ENCODE measurements at regions not wholly inside any gene's neighbourhood (a gene's known extent, or its start where the extent isn't known, plus 50 kb on each side); places are given as distances from the start of the nearest gene placed in this dataset.

DNA sequence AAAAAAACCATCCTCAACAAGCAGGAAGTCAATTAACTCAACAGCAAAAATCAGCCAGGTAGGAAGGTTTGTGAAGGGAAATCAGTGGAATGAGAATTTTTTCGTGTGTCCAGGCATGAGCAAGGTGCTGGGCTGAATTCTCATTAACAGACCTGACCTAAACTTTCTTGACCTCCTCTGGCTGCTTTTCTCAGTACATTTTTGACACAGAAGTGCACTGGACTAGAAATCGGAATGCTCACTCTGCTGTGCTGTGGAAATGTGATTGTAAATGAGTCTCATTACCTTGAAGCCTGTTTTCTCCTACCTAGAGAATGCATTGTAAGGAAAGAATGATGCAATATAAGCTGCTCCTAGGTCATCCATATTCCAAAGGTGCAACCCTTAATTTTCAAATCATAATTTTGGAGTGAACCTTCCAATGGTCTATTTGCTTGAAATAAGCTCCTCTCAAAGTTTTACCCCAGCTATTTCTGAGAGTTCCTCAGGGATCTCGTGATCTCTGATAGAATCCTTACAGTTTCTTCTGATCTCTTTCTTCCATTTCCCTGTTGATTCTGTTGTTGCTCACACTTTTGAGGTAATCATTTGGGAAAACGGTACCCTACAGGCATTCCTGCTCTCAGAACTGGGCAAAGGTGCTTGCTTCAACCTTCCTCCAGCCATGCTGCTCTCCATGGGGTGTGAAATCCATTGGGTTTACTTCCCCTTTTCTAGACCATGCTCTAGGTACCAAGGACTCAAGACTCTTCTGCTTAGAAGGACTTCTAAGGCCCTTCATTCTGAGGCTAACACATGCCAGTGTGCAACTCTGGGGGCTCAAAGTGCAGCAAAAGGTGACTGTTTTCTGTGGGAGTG lies 104.9 kb upstream of the ITPRID2 start (continued):
- TF ChIP-seq, protein P1, sequence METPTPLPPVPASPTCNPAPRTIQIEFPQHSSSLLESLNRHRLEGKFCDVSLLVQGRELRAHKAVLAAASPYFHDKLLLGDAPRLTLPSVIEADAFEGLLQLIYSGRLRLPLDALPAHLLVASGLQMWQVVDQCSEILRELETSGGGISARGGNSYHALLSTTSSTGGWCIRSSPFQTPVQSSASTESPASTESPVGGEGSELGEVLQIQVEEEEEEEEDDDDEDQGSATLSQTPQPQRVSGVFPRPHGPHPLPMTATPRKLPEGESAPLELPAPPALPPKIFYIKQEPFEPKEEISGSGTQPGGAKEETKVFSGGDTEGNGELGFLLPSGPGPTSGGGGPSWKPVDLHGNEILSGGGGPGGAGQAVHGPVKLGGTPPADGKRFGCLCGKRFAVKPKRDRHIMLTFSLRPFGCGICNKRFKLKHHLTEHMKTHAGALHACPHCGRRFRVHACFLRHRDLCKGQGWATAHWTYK (CRISPR knock-in tag; IDR thresholded peaks at IDR 0.05) = peak; percentile 51; the same call in 1 of the 2 replicates
- TF ChIP-seq GATAD2B (IDR thresholded peaks at IDR 0.05; ENCODE audit: borderline replicate concordance) (no peak), SREBF2 (CRISPR knock-in tag; IDR thresholded peaks at IDR 0.05) (no peak), MYNN (IDR thresholded peaks at IDR 0.05) (no peak), MYNN (CRISPR knock-in tag; IDR thresholded peaks at IDR 0.05) (no peak), ZNF695 (CRISPR knock-in tag; IDR thresholded peaks at IDR 0.05) (no peak), ZNF583 (CRISPR knock-in tag; IDR thresholded peaks at IDR 0.05) (0 out of 2 replicates have a peak, but pooled peaks have one; percentile 46)

DNA sequence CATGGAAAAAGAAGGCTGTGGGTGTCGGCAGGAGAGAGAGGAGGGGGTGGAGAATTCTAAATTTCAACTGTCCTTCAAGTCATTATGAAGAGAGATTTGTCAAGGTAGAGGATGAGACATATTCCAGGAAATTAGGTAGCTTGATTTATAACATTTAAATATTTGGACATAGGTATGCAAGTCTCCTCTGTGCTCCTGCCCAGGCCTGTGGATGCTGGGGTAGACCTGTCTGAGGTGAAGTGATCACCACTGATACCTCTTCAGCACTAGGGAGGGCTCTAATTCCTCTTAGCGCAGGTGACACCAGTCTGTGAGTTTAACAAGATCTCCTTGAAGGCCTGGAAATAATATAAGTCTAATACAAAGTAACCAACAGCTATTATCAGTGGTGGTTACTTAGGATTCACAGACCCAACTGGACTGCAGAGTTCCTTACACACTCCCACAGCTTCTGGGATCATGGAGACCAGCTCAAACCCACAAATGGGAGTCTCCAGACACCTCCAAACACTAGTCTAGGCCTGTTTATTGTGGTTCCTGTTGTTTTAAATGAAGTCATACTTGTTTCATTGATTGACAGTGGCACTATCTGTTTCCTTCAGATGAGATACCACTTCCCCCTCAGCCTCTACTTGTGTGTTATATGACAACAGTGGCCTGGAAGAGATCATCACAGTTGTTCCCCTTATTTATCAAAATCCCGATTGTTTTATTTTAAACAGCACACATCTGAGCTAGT lies 104.1 kb upstream of the ITPRID2 start:
- BruUV-seq (replicated peaks) = no TSS peak
- intact Hi-C loops (cut with micrococcal nuclease) = loop anchor here (10.0 kb wide), 1 partner anchor 1073 kb away; no protein-coding TSS in a partner anchor
- H3K27ac ChIP-seq (ENCODE audit: extremely low read depth, low read depth, low read length) = no peak overlapping the region
- 0 out of 2 replicates have a peak, but pooled peaks have one; percentile 7 for TF ChIP-seq HMG20B (CRISPR knock-in tag; IDR thresholded peaks at IDR 0.05)
- TF ChIP-seq JUND (IDR thresholded peaks at IDR 0.05; ENCODE audit: borderline replicate concordance, low read depth, low read length) = no peak; the same call in 1 of the 2 replicates
- TF ChIP-seq JUND (tag; IDR thresholded peaks at IDR 0.05; ENCODE audit: borderline replicate concordance, low read depth, low read length) = peak; percentile 27; the same call in 1 of the 3 replicates
- no peak for TF ChIP-seq ZBTB17 (CRISPR knock-in tag; IDR thresholded peaks at IDR 0.05)
- TF ChIP-seq ZNF589 (CRISPR knock-in tag; IDR thresholded peaks at IDR 0.05; ENCODE audit: low read depth) = no peak
- TF ChIP-seq MTA2 (IDR thresholded peaks at IDR 0.05; ENCODE audit: low read depth) = no peak
- peak; percentile 36; the same call in 1 of the 2 replicates for TF ChIP-seq ARID1B (IDR thresholded peaks at IDR 0.05)
- peak; percentile 54 for TF ChIP-seq MEIS2 (IDR thresholded peaks at IDR 0.05; ENCODE audit: partially characterized antibody)
- peak; percentile 50; the same call in 1 of the 2 replicates for TF ChIP-seq ATF7 (IDR thresholded peaks at IDR 0.05)
- TF ChIP-seq HNRNPH1 (optimal IDR thresholded peaks at IDR 0.05; ENCODE audit: low read depth, low read length) = no peak

More for the DNA sequence above, 104.1 kb upstream of the ITPRID2 start:
- no peak for DNase-seq (ENCODE audit: extremely low read depth in 1 of 4, low spot score in 3 of 4)
- in situ Hi-C loops (cut with MboI) = no loop called here
- Histone ChIP-seq H3K9me3 (replicated peaks; ENCODE audit: control insufficient read depth, insufficient read depth, low read depth, low read length) (no peaks in the 10 kb centered on the region), H3K36me3 (ENCODE audit: control insufficient read depth, insufficient read depth, low read length) (no peaks in the 10 kb centered on the region), H3K9me1 (ENCODE audit: control insufficient read depth, insufficient read depth, low read length) (no peaks in the 10 kb centered on the region), H3K4me1 (replicated peaks in 1 of 2; ENCODE audit: control insufficient read depth in 2 of 2, insufficient read depth in 2 of 2, low read length in 2 of 2) (peaks cover 0 to 8% of the 10 kb centered on the region in 2 experiments; a peak in 2 of 5 replicates), H3K79me2 (ENCODE audit: control insufficient read depth, insufficient read depth, low read length) (no peaks in the 10 kb centered on the region), H4K20me1 (replicated peaks; ENCODE audit: control insufficient read depth, insufficient read depth, low read length) (no peaks in the 10 kb centered on the region), H3K4me3 (no peak overlapping the region), H2AFZ (ENCODE audit: low read depth, low read length) (peak overlapping the region; percentile 20; the same call in 1 of the 2 replicates), H3K27me3 (ENCODE audit: control insufficient read depth in 2 of 2, insufficient read depth in 2 of 2, low read length in 2 of 2) (no peaks in the 10 kb centered on the region), H3K9ac (ENCODE audit: insufficient read depth in 1 of 2, low read depth in 2 of 2, low read length in 2 of 2) (no peak overlapping the region), H3K4me2 (ENCODE audit: insufficient read depth, low read length) (no peak overlapping the region)
- POLR2A ChIA-PET = interaction anchor here (1.0 to 1.4 kb wide), 3 partner anchors 10 to 153 kb away, joined by 3 to 4 read pairs (median 3); no protein-coding TSS in a partner anchor
- ATAC-seq = peak; percentile 35; the same call in 1 of the 3 replicates
- WGBS (ENCODE audit: insufficient coverage, low coverage, missing lambda C conversion rate) = 8% methylated on average over 3 of the region's 3 CpGs
- no peak for FAIRE-seq
- CTCF ChIA-PET (ENCODE audit: low intra/inter-chr PET ratio) = no interaction called here
